ENCODE measurements at regions not wholly inside any gene's neighbourhood (a gene's known extent, or its start where the extent isn't known, plus 50 kb on each side); places are given as distances from the start of the nearest gene placed in this dataset.

DNA sequence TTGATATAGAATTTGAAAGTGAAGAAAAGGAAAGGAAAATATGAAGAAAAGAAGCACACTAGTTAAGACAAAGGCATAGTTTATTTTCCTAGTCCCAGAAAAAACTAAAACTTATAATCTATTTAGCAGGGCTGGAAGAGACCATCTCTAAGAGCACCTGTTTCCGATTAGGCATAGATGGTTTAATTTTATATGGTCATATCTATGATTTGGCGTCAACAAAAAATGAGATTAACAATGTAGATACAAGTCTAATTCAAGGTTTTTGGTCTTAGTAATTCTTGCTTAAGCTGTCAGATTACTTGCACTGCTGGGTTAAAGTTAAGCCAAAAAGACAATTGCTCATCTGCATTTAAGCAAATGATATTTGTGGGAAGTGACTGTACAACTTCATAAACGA lies 502.5 kb upstream of the FSHR start:
- TF ChIP-seq POLR2A (IDR thresholded peaks at IDR 0.05; ENCODE audit: low read depth) (no peak), EP300 (IDR thresholded peaks at IDR 0.05) (no peak), POLR2AphosphoS5 (IDR thresholded peaks at IDR 0.05) (no peak)
- TF ChIP-seq, protein P1, sequence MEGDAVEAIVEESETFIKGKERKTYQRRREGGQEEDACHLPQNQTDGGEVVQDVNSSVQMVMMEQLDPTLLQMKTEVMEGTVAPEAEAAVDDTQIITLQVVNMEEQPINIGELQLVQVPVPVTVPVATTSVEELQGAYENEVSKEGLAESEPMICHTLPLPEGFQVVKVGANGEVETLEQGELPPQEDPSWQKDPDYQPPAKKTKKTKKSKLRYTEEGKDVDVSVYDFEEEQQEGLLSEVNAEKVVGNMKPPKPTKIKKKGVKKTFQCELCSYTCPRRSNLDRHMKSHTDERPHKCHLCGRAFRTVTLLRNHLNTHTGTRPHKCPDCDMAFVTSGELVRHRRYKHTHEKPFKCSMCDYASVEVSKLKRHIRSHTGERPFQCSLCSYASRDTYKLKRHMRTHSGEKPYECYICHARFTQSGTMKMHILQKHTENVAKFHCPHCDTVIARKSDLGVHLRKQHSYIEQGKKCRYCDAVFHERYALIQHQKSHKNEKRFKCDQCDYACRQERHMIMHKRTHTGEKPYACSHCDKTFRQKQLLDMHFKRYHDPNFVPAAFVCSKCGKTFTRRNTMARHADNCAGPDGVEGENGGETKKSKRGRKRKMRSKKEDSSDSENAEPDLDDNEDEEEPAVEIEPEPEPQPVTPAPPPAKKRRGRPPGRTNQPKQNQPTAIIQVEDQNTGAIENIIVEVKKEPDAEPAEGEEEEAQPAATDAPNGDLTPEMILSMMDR (IDR thresholded peaks at IDR 0.05) = no peak

All from esophagus muscularis mucosa (tissue), 4 donors.